Raji (cell line): ENCODE measurements at regions not wholly inside any gene's neighbourhood (a gene's known extent, or its start where the extent isn't known, plus 50 kb on each side); places are given as distances from the start of the nearest gene placed in this dataset.

Source experiments
- POLR2A ChIP-seq: IDR thresholded peaks from 2 replicates; pipeline ENCODE4 v1.6.1; 2011; ENCODE audit warnings: low read depth, low read length, control low read depth; ENCODE audit not compliant: insufficient read depth

DNA sequence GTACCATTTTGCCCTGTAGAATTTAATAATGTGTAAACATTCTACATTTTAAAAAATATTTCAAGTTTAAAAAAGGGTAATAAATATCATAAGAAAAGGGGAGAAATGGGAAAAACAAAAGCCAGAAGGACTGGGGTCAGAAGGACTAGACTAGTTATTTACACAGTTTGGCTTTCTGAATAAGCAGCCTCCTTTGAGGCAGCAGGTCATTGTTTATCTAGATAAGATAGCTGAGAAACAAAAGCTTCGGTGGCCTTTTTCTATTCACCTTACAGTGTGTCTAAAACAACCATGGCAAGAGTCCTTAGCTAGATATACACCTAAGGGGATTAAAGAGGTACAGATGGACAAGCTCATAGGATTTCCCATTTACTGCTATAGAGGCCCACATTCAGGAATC is 396.5 kb upstream of the PMFBP1 start:
- no peak for TF ChIP-seq POLR2A

DNA sequence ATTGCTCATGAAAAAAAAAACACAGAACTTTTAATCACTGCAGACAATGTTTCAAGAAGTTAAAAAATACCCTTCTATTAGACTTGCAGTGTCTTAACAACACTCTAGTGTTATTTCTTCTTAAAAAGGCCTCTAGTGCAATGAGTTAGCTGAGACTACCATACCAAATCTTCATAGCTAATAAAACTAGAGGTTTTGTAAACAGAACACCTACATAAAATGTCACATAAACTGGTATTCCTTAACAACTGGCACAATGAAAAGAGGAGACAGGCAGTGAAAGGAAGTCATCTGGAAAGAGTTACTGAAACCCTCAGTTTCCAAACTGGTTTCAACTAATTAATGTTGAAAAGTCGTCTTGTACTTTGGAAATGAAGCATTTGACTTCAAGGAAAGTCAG is 394.2 kb upstream of the PMFBP1 start:
- no peak for TF ChIP-seq POLR2A

DNA sequence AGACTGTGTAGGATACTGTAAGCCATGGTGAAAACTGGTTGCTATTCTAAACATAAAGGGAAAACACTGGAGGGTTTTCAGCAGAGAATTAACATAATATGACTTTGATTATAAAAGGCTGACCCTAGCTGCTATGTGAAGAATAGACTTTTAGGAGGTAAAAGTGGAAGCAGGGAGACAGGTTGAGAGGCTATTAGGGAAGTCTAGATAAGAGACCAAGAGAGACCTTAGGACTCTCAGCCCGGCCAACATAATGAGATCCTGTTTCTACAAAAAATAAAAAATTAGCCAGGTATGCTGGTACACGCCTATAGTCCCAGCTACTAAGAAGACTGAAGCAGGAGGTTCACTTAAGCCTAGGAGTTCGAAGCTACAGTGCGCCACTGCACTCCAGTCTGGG is 393.2 kb upstream of the PMFBP1 start:
- TF ChIP-seq POLR2A: no peak

DNA sequence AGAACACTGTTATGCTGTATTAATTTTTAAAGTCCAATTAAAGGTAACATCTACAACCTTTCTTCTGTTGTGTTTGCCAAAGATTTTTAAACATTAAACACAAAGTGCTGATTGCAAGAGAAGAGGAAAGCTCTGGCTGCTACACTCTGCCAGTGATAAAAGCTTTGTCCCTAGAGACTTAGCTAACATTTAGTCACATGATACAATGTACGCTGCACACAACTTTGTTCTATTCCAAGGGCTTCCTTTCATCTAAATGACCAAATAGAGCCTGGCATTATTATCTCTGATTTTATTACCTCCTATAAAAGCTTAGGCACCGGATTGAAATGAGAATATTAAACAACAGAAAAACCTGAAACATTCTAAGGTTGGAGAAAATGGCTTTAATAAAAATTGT is 388.7 kb upstream of the PMFBP1 start:
- TF ChIP-seq POLR2A: no peak

DNA sequence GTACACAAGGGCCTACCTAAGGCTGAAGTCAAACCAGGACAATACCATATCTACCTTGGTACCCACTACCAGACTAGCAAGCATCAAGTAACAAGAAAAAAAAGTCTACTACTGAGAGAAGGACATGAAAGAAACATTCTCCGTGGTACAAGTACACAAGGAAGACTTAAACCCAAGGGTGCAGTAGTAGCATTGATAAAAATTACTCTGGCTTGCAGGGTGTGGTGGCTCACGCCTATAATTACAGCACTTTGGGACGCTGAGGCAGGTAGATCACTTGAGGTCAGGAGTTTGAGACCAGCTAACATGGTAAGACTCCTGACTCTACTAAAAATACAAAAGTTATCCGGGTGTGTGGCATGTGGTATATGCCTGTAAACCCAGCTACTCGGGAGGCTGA is 386.5 kb upstream of the PMFBP1 start:
- TF ChIP-seq POLR2A: no peak

DNA sequence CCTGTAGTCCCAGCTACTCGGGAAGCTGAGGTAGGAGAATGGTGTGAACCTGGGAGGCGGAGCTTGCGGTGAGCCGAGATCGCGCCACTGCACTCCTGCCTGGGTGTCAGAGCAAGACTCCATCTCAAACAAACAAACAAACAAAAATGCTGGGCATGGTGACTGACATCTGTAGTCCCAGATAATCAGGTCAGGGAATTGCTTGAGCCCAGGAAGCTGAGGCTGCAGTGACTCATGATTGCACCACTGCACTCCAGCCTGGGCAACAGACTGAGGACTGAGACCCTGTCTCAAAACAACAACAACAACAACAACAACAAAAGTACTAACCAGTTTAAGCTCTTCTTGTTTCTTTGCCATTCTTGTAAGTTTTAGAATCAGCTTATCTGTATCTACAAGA is 383.0 kb upstream of the PMFBP1 start:
- no peak for TF ChIP-seq POLR2A

DNA sequence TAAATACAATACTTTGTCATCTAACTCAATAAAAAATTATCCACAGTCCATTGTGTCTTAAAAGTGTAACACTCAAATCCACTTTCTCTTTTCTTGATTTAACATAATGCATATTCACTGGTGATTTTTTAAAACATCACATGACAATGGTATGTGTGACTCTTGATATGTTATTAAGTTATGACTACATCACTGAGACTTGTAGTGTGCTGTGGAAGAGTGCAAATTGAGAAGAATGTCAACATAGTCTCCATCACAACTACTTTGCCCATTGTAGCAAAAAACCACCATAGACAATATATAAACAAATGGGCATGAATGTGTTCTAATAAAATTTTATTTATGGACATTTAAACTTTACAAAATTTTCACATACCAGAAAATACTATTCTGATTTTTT is 380.7 kb upstream of the PMFBP1 start:
- TF ChIP-seq POLR2A: no peak

DNA sequence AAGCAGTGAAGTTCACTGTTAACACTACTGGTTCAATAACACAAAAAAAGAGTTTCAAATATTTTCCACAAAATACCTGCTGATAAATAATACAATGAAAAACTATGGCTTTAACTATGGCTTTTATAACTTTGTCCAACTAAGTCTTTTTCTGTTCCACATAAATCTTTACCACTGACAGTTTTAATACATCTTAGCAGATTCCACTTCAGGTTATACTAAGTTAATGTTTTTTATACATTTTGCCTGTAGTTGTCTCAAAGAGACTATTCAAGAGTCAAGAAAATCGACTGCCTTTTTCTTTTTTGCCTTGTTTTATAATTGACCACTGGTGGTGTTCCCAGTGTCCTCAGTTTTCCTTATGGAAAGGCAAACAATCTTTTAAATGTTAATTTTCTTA is 379.7 kb upstream of the PMFBP1 start:
- no peak for TF ChIP-seq POLR2A

DNA sequence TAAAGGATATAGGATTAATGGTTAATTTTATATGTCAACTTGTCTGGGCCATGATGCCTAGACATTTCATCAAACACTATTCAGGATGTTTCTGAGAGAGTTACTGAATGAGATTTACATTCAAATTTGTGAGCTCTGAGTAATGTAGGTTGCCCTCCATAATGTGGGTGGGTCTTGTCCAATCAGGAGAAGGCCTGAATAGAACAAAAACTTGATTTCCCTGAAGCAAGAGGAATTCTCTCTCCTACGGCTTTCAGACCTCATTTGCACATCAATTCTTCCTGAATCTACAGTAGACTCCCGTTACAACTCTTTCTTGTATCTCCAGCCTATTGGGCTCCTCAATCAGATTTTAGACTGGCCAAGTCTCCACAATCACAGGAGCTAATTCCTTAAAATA is 377.9 kb upstream of the PMFBP1 start:
- no peak for TF ChIP-seq POLR2A

DNA sequence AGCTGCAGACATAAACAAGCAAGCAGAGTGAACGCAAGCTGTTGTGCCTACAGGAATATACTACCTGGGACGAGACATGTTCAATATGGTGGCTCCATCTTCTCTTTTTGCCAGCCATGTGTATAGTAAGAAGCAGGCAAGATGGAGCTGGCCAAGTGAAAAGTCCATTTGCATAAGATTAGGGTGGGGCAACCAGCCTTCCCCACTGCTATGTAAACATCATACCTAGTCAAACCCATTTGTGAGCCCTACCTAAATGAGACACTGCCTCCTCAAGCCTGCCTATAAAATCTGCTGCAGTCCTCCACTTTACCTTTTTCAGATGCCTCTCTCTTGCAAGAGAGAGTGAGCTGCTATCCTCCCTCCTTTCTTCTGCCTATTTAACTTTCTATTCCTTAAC is 370.1 kb upstream of the PMFBP1 start:
- TF ChIP-seq POLR2A: no peak

DNA sequence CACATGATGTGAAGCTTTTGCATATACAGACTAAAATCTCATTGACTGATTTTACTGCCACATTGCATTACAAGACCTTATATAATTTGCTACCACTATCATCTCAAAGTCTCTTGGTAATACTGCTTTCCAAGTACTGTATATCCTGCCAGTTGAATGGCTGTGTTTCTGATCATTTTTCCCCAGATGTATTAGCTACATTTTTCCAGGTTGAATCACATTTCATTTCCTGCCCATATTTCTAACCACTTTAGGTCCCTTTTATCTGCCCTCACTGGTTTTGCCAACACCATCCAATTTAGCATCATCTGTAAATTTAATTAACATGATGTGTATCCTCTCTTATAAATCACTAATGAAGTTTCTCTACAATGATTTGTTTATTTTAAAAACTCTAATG is 365.7 kb upstream of the PMFBP1 start:
- no peak for TF ChIP-seq POLR2A

DNA sequence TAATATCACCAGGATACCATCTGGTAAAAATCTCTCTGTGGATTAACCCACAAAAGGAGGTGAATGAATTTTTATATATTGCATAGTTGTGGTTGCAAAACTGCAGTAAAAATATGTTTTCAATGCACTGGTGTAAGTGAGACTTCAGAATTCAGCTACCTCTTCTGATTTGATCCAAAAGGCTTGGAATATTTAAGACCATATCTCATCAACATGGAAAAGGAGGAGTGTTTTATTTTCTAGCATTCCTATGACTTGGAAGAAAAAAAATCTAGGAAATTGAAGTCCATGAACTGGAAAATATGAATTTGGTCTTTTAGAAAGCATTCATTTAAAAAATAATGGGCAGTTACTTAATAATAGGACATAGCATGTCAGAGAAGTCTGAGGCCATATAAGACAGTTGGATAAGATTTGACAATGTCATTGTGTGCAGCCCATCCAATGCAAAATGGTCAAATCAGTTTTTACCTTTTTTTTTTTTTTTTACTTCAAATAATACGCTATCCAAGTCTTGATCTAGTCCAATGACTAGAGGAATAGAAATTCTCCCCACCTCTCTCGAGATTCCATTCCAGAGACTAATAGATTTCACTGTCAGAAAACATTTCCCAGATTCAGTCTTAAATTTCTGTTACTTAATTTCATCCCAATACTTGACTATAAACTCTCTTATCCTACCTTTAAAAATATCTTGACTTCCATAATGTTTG is 364.9 kb upstream of the PMFBP1 start:
- no peak for TF ChIP-seq POLR2A

DNA sequence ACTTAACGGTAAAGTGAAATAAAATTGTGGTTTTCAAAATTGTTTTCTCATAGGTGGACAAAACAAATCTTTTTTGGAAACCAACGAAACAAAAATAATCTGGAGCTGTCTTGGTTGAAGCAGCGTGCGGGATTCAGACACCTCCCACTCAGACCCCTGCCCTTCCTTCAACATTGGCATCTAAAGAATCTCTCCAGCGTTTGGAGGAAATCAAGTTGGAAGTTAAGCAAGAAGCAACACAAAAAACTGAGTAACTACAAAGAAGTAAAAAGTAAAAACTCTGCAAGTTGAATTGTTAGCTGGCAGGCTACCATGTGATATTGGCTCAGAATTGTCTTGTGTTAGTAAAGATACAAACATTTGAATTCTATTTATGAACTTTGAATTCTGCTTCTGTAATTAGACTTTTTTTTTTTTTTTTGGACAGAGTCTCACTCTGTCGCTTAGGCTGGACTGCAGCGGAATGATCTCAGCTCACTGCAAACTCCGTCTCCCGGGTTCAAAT is 361.0 kb upstream of the PMFBP1 start:
- no peak for TF ChIP-seq POLR2A

DNA sequence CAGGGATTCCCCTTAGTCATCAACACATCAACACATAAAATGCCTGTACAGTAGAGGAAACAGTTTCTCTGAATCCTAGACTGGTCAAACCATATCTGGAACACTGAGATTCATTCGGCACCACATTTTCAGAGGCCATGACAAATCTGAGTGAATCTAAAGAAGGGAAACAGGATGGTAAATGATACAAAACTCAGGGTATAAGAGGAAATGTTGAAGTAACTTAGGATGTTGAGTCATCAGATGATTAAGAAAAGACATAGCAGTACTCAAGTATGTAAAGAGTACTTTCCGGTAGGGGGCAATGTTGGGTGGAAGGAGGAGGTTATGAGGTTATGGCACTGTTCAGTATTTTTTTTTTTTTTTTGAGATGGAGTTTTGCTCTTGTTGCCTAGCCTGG is 358.5 kb upstream of the PMFBP1 start:
- TF ChIP-seq POLR2A: no peak

DNA sequence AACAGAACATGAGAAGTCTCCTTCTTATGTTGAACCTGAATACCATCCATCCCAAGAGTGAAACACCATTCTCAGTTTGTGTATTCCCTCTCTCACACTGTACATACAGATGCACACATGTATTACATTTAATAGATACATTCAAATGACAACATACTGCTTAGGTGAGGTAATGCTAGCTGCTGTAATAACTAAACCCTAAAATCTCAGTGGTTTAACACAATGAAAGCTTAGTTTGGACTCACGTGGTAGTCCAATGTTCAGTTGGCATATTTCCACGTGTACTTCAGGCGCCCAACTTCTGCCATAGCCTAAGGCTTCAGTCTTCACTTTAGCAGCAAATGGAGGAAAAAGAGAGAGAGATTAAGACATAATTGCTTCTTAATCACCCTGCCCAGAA is 351.1 kb upstream of the PMFBP1 start:
- no peak for TF ChIP-seq POLR2A

DNA sequence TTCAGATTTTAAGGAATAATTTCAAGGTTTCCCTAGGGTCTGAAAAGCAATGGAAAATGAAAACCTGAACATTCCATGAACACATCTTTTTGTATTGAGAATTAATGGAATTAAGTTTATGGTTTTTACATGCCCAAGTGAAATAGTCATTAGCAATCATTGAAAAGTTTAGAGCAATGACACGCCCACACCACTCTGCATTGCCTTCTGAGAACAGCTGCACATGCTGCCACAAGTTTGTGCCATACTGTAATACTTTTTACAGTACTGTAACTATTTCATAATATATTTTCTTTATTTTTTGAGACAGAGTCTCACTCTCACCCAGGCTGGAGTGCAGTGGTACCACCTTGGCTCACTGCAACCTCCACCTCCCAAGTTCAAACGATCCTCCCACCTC is 345.2 kb upstream of the PMFBP1 start:
- TF ChIP-seq POLR2A: no peak

DNA sequence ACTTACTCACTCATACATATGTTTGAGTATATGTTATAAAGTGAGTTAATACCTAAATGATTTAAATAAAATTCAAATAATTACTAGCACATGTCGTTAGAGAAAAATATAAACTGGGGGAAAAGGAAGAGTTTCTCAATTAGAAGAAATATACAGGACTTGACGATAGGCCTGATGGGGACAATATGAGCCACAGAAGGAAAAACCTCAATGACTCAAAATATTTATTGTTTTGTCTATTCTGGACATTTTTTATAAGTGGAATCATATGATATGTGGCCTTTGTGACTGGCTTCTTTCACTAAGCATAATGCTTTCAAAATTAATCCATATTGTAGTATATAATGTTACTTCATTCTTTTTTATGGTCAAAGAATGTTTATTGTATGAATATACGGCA is 339.2 kb upstream of the PMFBP1 start:
- no peak for TF ChIP-seq POLR2A
